GM12873 (cell line): ENCODE measurements at regions not wholly inside any gene's neighbourhood (a gene's known extent, or its start where the extent isn't known, plus 50 kb on each side); places are given as distances from the start of the nearest gene placed in this dataset.

Experiments used
- TF ChIP-seq, protein P1 (sequence below): IDR thresholded peaks from 2 replicates; pipeline ENCODE4 v1.5.1; 2012; ENCODE audit warnings: low read depth, mild to moderate bottlenecking, moderate library complexity, low read length, control low read depth; ENCODE audit not compliant: insufficient read depth; ENCODE audit errors: missing control alignments

- TF ChIP-seq, protein P1, sequence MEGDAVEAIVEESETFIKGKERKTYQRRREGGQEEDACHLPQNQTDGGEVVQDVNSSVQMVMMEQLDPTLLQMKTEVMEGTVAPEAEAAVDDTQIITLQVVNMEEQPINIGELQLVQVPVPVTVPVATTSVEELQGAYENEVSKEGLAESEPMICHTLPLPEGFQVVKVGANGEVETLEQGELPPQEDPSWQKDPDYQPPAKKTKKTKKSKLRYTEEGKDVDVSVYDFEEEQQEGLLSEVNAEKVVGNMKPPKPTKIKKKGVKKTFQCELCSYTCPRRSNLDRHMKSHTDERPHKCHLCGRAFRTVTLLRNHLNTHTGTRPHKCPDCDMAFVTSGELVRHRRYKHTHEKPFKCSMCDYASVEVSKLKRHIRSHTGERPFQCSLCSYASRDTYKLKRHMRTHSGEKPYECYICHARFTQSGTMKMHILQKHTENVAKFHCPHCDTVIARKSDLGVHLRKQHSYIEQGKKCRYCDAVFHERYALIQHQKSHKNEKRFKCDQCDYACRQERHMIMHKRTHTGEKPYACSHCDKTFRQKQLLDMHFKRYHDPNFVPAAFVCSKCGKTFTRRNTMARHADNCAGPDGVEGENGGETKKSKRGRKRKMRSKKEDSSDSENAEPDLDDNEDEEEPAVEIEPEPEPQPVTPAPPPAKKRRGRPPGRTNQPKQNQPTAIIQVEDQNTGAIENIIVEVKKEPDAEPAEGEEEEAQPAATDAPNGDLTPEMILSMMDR: no peak
These were observed 62.4 kb upstream of the ZNF608 start for GRCh38 chr5:124808842-124809268.

- TF ChIP-seq, protein P1: no peak
These were observed 64.1 kb upstream of the ZNF608 start for GRCh38 chr5:124810396-124811006.

DNA sequence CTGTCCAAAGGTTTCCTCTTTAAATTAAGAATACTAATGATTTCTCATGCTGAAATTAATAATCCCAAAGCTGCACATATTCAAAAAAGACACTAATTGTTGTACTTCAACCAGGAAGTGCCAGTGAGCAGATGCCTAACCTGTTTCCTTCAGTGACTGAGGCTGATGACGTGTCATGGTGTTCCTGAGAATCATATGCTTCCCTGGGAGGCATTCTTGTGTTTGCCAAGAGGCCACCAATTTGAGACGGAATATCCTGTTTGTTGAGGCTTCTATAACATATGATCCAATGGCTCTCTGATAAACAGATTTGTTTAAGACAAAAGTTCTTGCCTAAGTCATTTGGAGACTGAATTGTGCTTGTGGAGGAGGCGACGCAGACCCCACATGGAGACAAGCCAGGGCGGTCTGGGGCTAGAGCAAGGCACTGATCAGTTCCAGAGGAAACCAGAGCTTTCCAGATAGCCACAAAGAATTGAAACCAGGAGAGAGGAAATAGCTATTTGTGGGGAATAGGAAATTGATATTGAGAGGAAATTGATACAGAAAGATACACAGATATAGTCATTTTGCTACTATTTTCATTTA is 66.4 kb upstream of the ZNF608 start:
- TF ChIP-seq, protein P1: no peak

GRCh38 chr5:124816381-124816780 is 69.9 kb upstream of the ZNF608 start:
- TF ChIP-seq, protein P1: no peak

DNA sequence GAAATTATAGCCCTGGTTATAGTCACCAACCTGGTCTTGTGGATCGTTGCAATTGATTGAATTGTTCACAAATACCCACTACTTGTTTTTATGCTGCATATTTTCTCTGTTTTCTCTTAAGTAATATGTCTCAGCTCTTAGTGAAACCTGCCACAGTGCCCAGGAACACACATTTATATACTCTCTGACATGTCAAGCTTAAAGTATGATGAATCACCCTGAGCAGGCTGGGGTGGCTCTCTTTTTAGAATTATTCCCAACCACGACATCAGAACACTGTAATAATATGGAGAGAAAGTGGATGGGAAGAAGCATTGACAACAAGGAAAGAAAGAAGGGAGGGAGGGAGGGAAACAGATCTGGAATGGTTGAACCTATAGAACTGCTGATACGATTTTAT is 72.8 kb upstream of the ZNF608 start:
- TF ChIP-seq, protein P1: no peak

DNA sequence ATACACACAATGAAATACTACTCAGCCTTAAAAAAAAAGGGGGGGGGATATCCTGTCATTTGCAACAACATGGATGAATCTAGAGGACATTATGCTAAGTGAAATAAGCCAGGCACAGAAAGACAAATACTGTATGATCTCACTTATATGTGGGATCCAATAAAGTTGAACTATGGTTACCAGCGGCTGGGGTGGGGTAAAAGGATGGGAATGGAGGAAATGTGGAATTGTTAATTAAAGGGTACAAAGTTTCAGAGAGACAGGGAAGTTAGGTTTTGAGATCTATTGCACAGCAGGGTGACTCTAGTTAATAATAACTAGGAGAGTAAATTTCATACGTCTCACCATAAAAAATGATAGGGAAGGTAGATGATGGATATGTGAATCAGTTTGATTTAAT is 76.2 kb upstream of the ZNF608 start:
- TF ChIP-seq, protein P1: no peak

DNA sequence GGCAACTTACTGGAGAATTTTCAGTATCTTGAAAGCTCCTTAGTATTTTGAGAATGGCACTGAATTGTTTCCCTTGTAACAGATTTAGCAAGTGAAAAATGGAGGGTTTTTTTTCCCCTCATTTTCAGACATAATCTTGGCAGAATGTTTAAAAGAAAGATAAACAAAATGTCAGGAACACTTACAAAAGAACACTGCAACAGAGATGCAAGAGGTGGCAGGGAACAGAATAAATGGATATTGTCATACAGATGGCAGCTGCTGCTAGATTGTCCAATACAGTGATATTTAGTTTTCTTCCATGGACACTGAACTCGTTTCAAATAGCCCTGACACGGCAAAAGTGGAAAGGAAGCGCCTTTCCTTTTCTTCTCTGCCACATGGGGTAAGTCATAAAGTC is 76.9 kb upstream of the ZNF608 start:
- TF ChIP-seq, protein P1: no peak
